Colonic mucosa (tissue), 4 donors: ENCODE measurements at regions not wholly inside any gene's neighbourhood (a gene's known extent, or its start where the extent isn't known, plus 50 kb on each side); places are given as distances from the start of the nearest gene placed in this dataset.

Source experiments
- DNase-seq: peaks from one replicate; pipeline ENCODE4 v3.0.0-alpha.2; 2020
- H3K27ac ChIP-seq: fragments of 200-600 bp; one replicate; pipeline ENCODE4 v1.8.0; 2021
- H3K27me3 ChIP-seq: fragments of 200-600 bp; one replicate; pipeline ENCODE4 v1.8.0; 2021
- H3K36me3 ChIP-seq: fragments of 200-600 bp; one replicate; pipeline ENCODE4 v1.8.0; 2021
- H3K4me1 ChIP-seq: fragments of 200-600 bp; one replicate; pipeline ENCODE4 v1.8.0; 2021; ENCODE audit warnings: mild to moderate bottlenecking
- H3K4me3 ChIP-seq: fragments of 200-600 bp; one replicate; pipeline ENCODE4 v1.8.0; 2021
- H3K9ac ChIP-seq, 2 donors: one replicate each; pipeline ENCODE4 v1.7.0; 2013; ENCODE audit warnings: control low read depth in 2 of 2, low read depth in 2 of 2, low read length in 2 of 2
- H3K9me3 ChIP-seq: fragments of 200-600 bp; one replicate; pipeline ENCODE4 v1.8.0; 2021
- intact Hi-C: fragments of 100-400 bp; cut with DNase I; formaldehyde crosslinking; loops from one replicate; pipeline ENCODE4 v1.14.1; 2022
- TF ChIP-seq, protein P1 (sequence below): fragments of 200-600 bp; IDR thresholded peaks from one replicate; pipeline ENCODE4 v1.8.0; 2022; ENCODE audit warnings: antibody characterized with exemption, mild to moderate bottlenecking
- donor health status: healthy.
- donor health status: DM: no; HTN: no; CAD: no.
- donor health status: DM: no; HTN: no; CAD: no.

DNA sequence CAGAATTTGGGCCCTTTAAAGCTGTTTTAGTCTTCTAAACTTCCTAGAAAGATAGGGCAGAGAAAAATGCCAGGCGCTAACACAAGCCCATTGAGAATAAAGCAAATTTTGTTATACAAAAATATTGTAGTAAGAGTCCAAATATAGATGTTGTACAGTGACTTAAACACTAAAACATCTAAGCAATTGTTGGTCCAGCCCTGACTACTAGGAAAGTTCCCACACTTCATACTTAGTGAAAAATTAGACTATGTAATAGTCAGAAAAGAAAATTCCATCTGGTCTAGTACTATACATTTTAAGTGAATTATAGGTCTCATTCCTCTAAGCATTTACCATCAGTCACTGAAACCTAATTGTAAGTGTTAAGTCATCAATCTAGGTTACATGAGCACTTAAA is 1518.3 kb upstream of the SLC10A2 start:
- intact Hi-C loops, result no loop called here
- peaks cover 3% of the 10 kb centered on the region for H3K4me1 ChIP-seq
- no peaks in the 10 kb centered on the region for H3K9me3 ChIP-seq
- no peak for DNase-seq
- H3K9ac ChIP-seq, result no peak overlapping the region
- H3K36me3 ChIP-seq, result no peaks in the 10 kb centered on the region
- TF ChIP-seq, protein P1, sequence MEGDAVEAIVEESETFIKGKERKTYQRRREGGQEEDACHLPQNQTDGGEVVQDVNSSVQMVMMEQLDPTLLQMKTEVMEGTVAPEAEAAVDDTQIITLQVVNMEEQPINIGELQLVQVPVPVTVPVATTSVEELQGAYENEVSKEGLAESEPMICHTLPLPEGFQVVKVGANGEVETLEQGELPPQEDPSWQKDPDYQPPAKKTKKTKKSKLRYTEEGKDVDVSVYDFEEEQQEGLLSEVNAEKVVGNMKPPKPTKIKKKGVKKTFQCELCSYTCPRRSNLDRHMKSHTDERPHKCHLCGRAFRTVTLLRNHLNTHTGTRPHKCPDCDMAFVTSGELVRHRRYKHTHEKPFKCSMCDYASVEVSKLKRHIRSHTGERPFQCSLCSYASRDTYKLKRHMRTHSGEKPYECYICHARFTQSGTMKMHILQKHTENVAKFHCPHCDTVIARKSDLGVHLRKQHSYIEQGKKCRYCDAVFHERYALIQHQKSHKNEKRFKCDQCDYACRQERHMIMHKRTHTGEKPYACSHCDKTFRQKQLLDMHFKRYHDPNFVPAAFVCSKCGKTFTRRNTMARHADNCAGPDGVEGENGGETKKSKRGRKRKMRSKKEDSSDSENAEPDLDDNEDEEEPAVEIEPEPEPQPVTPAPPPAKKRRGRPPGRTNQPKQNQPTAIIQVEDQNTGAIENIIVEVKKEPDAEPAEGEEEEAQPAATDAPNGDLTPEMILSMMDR, result no peak
- no peak overlapping the region for H3K4me3 ChIP-seq
- H3K27me3 ChIP-seq, result no peaks in the 10 kb centered on the region
- H3K27ac ChIP-seq, result no peak overlapping the region

DNA sequence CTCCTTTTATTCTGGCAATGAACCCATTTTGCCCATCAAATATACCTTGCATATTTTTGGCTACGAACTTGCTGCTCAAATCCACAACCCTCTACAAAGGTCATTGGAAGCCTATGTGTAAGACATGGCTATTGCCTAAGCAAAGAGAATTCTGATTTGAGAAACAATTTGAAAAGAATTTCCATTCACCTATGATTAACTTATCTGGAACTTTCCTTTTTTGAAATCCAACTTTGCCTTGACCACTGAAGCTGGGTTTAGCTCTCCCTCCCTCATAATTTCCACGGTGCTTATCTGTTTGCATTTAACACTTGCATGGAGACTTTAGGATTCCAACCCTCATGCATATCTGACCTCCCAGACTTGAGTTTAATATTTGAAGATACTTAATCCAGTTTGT is 1514.7 kb upstream of the SLC10A2 start:
- intact Hi-C loops, result no loop called here
- H3K4me1 ChIP-seq, result no peaks in the 10 kb centered on the region
- no peaks in the 10 kb centered on the region for H3K27me3 ChIP-seq
- TF ChIP-seq, protein P1, result no peak
- H3K27ac ChIP-seq, result no peak overlapping the region
- no peak overlapping the region for H3K4me3 ChIP-seq
- no peaks in the 10 kb centered on the region for H3K9me3 ChIP-seq
- no peak for DNase-seq
- no peak overlapping the region for H3K9ac ChIP-seq
- H3K36me3 ChIP-seq, result no peaks in the 10 kb centered on the region

DNA sequence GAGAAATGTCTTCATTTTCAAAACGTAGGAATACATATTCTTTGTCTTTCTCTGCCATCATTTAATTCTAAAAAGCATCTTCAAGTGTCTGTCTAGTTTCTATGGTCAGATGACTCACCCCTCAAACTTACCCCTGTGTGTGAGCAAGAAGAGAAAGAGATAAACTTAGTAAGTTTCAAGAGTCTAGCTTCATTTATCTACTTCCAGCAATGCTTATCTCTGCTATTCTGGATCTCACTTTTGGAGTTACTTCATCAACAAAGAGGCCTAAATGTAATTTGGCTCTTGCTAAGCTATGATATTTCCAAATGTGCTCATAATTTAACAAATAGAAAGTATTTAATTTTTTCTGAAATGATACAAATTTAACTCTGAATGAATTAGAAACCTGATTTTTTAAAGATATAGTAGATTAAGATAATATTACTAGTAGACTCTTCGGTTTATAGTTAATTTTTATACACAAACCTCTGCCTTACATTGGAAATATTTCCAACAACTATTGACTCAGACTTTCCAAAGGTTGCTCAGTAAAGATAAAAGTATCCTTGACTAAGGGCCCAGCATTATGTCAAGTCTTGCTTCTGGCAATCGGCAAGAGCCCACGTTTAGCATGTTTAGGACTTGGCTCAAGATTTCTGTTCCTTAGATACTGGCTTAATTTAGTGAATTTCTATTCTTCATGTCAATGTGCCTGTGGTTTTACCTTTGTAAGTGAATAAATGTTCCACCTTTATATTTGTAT is 1511.0 kb upstream of the SLC10A2 start:
- no peak overlapping the region for H3K4me3 ChIP-seq
- no peaks in the 10 kb centered on the region for H3K9me3 ChIP-seq
- DNase-seq, result no peak
- H3K27ac ChIP-seq, result no peak overlapping the region
- no peaks in the 10 kb centered on the region for H3K4me1 ChIP-seq
- intact Hi-C loops, result loop anchor here (10.0 kb wide), 2 partner anchors 188 to 1392 kb away; no protein-coding TSS in a partner anchor
- no peak overlapping the region for H3K9ac ChIP-seq
- no peaks in the 10 kb centered on the region for H3K27me3 ChIP-seq
- no peaks in the 10 kb centered on the region for H3K36me3 ChIP-seq
- TF ChIP-seq, protein P1, result no peak

DNA sequence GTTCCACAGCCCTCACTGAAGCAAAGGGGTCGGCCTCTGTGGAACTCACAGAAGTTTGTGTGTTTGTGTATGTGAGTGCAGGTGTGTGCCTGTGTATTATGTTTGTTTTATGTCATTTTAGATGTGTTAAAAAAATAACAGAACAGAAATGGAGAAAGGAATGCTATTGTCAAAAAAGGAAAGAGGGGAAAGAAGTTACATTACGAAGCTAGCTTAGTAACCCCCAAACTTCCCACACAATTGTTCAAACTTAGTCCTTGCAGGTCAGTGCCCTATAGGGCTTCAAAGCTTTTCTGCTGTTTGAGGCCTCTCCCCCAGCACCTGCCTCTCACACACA is 1505.6 kb upstream of the SLC10A2 start:
- Histone ChIP-seq H3K27me3 (no peaks in the 10 kb centered on the region), H3K36me3 (no peaks in the 10 kb centered on the region), H3K4me1 (no peaks in the 10 kb centered on the region), H3K27ac (no peak overlapping the region), H3K9me3 (no peaks in the 10 kb centered on the region), H3K4me3 (no peak overlapping the region), H3K9ac (no peak overlapping the region)
- intact Hi-C loops, result loop anchor here (5.0 to 10.0 kb wide), 3 partner anchors 193 to 1965 kb away; partner anchors contain the start of gene EFNB2
- TF ChIP-seq, protein P1, result no peak
- no peak for DNase-seq

DNA sequence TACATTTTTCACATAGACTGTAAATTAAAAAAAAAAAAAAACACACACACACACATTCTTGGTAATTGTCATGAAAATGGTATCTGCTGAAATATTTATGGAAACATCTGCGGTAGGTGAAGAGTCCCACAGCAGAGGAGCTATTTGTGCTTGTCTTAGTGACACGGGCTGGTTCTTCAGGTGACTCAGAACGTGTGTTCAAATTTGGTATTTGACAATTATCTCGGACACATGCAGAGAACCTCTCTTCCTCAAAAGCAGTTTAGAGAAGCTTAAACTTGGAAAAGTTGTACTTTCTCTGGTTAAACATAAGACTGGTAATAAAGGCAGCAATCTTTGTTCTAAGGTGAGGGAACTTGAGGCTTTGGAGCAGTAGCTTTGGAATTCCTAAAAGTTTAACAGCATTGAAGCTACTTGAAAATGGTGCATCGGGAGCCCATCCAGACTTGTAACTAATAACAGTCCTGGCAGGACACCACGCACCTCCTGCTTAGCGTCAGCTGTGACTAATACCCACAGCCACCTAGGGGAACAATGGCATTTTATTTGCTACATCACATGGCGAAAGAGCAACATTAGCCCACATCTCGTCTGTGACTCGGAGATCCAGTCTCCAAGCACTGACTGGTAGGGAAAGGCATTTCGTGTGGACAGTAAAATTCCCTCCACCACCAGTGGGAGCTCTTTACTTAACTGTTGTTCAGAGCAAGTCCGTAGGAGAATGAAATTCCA is 1505.1 kb upstream of the SLC10A2 start:
- Histone ChIP-seq H3K4me3 (no peak overlapping the region), H3K9me3 (no peaks in the 10 kb centered on the region), H3K4me1 (no peaks in the 10 kb centered on the region), H3K27me3 (no peaks in the 10 kb centered on the region), H3K9ac (no peak overlapping the region), H3K36me3 (no peaks in the 10 kb centered on the region), H3K27ac (no peak overlapping the region)
- peak; percentile 72 for DNase-seq
- TF ChIP-seq, protein P1, result peak; percentile 57
- intact Hi-C loops, result loop anchor here (5.0 to 10.0 kb wide), 3 partner anchors 193 to 1966 kb away; partner anchors contain the start of gene EFNB2
